Naive thymus-derived CD8-positive, alpha-beta T cell (primary cell): ENCODE measurements at regions not wholly inside any gene's neighbourhood (a gene's known extent, or its start where the extent isn't known, plus 50 kb on each side); places are given as distances from the start of the nearest gene placed in this dataset.

ENCODE experiments used
- ATAC-seq, 2 donors: fragments of 150-1000 bp; cut with Tn5 transposase in 1 of 2; sonication (Bioruptor Pico), chemical (Tn5 transposase) in 1 of 2; 1 replicate in 1 of 2; 2 replicates in 1 of 2; pipeline ENCODE4 v1.10.0; 2021; ENCODE audit warnings: mild to moderate bottlenecking in 2 of 2, moderate library complexity in 2 of 2
- POLR2A ChIA-PET: fragments of 350-600 bp; sonication (Branson Sonifier 250); formaldehyde crosslinking; loops from one replicate; lab custom pipeline; 2021; ENCODE audit warnings: antibody characterized with exemption; lab: Charles Lee
- DNase-seq, 10 donors: peaks; one replicate each; pipeline versions ENCODE4 v3.0.0 to v3.0.0-alpha.2; 2020 to 2022
- H3K27ac Mint-ChIP-seq, 10 donors: one replicate each; pipeline ENCODE4 v1.8.0; 2020 to 2022; ENCODE audit warnings: mild to moderate bottlenecking in 10 of 10, mixed read lengths in 10 of 10, moderate library complexity in 4 of 10, inconsistent platforms in 1 of 10
- H3K27me3 Mint-ChIP-seq, 5 donors: one replicate each; pipeline ENCODE4 v1.8.0; 2021 to 2022; ENCODE audit warnings: mixed read lengths in 5 of 5
- H3K36me3 Mint-ChIP-seq, 3 donors: one replicate each; pipeline ENCODE4 v1.8.0; 2020 to 2022; ENCODE audit warnings: mixed read lengths in 3 of 3, mild to moderate bottlenecking in 2 of 3, inconsistent platforms in 1 of 3
- H3K4me1 Mint-ChIP-seq, 4 donors: one replicate each; pipeline ENCODE4 v1.8.0; 2021 to 2022; ENCODE audit warnings: mixed read lengths in 4 of 4
- H3K4me3 Mint-ChIP-seq, 10 donors: one replicate each; pipeline ENCODE4 v1.8.0; 2020 to 2022; ENCODE audit warnings: mild to moderate bottlenecking in 10 of 10, mixed read lengths in 10 of 10, moderate library complexity in 6 of 10, inconsistent platforms in 1 of 10
- H3K9me3 Mint-ChIP-seq, 9 donors: one replicate each; pipeline ENCODE4 v1.8.0; 2020 to 2022; ENCODE audit warnings: mixed read lengths in 9 of 9, mild to moderate bottlenecking in 3 of 9, inconsistent platforms in 1 of 9, moderate library complexity in 1 of 9

- peaks cover 3 to 18% (median 12%) of the 10 kb centered on the region in 5 donors for H3K27me3 Mint-ChIP-seq
- ATAC-seq (no peak), DNase-seq (no peak)
- POLR2A ChIA-PET: no interaction called here
- no peak overlapping the region for H3K27ac Mint-ChIP-seq
- peaks cover 0 to 3% (median 1%) of the 10 kb centered on the region in 4 donors for H3K4me1 Mint-ChIP-seq
- H3K4me3 Mint-ChIP-seq: no peak overlapping the region
- H3K9me3 Mint-ChIP-seq: peaks cover 0 to 30% (median 4%) of the 10 kb centered on the region in 9 donors
- peaks cover 0 to 4% (median 0%) of the 10 kb centered on the region in 3 donors for H3K36me3 Mint-ChIP-seq
These were observed 340.7 kb upstream of the AUTS2 start for GRCh38 chr7:69257592-69257991.

GRCh38 chr7:69259445-69259844 is 338.8 kb upstream of the AUTS2 start:
- peaks cover 0 to 18% (median 10%) of the 10 kb centered on the region in 5 donors for H3K27me3 Mint-ChIP-seq
- peaks cover 0 to 20% (median 4%) of the 10 kb centered on the region in 9 donors for H3K9me3 Mint-ChIP-seq
- no peak overlapping the region for H3K27ac Mint-ChIP-seq
- H3K4me3 Mint-ChIP-seq: no peak overlapping the region
- POLR2A ChIA-PET: no interaction called here
- ATAC-seq (no peak), DNase-seq (no peak)
- no peaks in the 10 kb centered on the region for H3K36me3 Mint-ChIP-seq
- H3K4me1 Mint-ChIP-seq: peaks cover 0 to 3% (median 1%) of the 10 kb centered on the region in 4 donors

GRCh38 chr7:69260023-69260422 is 338.3 kb upstream of the AUTS2 start:
- POLR2A ChIA-PET: no interaction called here
- Mint-ChIP-seq H3K4me3 (no peak overlapping the region), H3K4me1 (peaks cover 0 to 3% (median 1%) of the 10 kb centered on the region in 4 donors)

GRCh38 chr7:69263550-69263949 is 334.7 kb upstream of the AUTS2 start:
- H3K27ac Mint-ChIP-seq: no peak overlapping the region
- ATAC-seq: no peak
- H3K36me3 Mint-ChIP-seq: no peaks in the 10 kb centered on the region
- no peak overlapping the region for H3K4me3 Mint-ChIP-seq
- peaks cover 0 to 6% (median under 1%) of the 10 kb centered on the region in 5 donors for H3K27me3 Mint-ChIP-seq
- peaks cover 0 to 3% (median 0%) of the 10 kb centered on the region in 9 donors for H3K9me3 Mint-ChIP-seq
- POLR2A ChIA-PET: no interaction called here
- peaks cover 0 to 2% (median 0%) of the 10 kb centered on the region in 4 donors for H3K4me1 Mint-ChIP-seq
- DNase-seq: no peak

More at GRCh38 chr7:69260023-69260422, 338.3 kb upstream of the AUTS2 start:
- peaks cover 0 to 14% (median 9%) of the 10 kb centered on the region in 5 donors for H3K27me3 Mint-ChIP-seq
- no peak for DNase-seq
- no peak for ATAC-seq
- no peak overlapping the region for H3K27ac Mint-ChIP-seq
- H3K36me3 Mint-ChIP-seq: no peaks in the 10 kb centered on the region
- H3K9me3 Mint-ChIP-seq: peaks cover 0 to 15% (median 4%) of the 10 kb centered on the region in 9 donors

GRCh38 chr7:69269806-69270205 is 328.5 kb upstream of the AUTS2 start:
- H3K4me3 Mint-ChIP-seq: no peak overlapping the region
- no peak for ATAC-seq
- H3K9me3 Mint-ChIP-seq: peaks cover 0 to 6% (median 0%) of the 10 kb centered on the region in 9 donors
- DNase-seq: no peak
- H3K27ac Mint-ChIP-seq: no peak overlapping the region
- H3K36me3 Mint-ChIP-seq: no peaks in the 10 kb centered on the region
- POLR2A ChIA-PET: no interaction called here
- peaks cover 0 to 2% (median 0%) of the 10 kb centered on the region in 4 donors for H3K4me1 Mint-ChIP-seq
- H3K27me3 Mint-ChIP-seq: peaks cover 0 to 8% (median 2%) of the 10 kb centered on the region in 5 donors

GRCh38 chr7:69272101-69272500 is 326.2 kb upstream of the AUTS2 start:
- H3K27ac Mint-ChIP-seq: no peak overlapping the region
- H3K9me3 Mint-ChIP-seq: peaks cover 0 to 6% (median 0%) of the 10 kb centered on the region in 9 donors
- no peak for DNase-seq
- H3K36me3 Mint-ChIP-seq: no peaks in the 10 kb centered on the region
- POLR2A ChIA-PET: no interaction called here
- H3K27me3 Mint-ChIP-seq: peaks cover 0 to 8% (median 2%) of the 10 kb centered on the region in 5 donors
- no peak overlapping the region for H3K4me3 Mint-ChIP-seq
- no peak for ATAC-seq
- peaks cover 0 to 2% (median 0%) of the 10 kb centered on the region in 4 donors for H3K4me1 Mint-ChIP-seq

- no peak for ATAC-seq
- Mint-ChIP-seq H3K4me3 (no peak overlapping the region), H3K4me1 (peaks cover 0 to 2% (median 0%) of the 10 kb centered on the region in 4 donors), H3K27ac (no peak overlapping the region), H3K9me3 (peaks cover 0 to 23% (median 2%) of the 10 kb centered on the region in 9 donors), H3K27me3 (peaks cover 0 to 2% (median 0%) of the 10 kb centered on the region in 5 donors), H3K36me3 (no peaks in the 10 kb centered on the region)
- POLR2A ChIA-PET: no interaction called here
- DNase-seq: no peak
These were observed 322.1 kb upstream of the AUTS2 start for GRCh38 chr7:69276011-69276729.

- POLR2A ChIA-PET: no interaction called here
- Mint-ChIP-seq H3K27ac (no peak overlapping the region), H3K27me3 (peaks cover 0 to 3% (median 1%) of the 10 kb centered on the region in 5 donors), H3K36me3 (no peaks in the 10 kb centered on the region), H3K4me3 (no peak overlapping the region), H3K4me1 (peaks cover 0 to 2% (median 0%) of the 10 kb centered on the region in 4 donors), H3K9me3 (peaks cover 0 to 23% (median 4%) of the 10 kb centered on the region in 9 donors)
- ATAC-seq (no peak), DNase-seq (no peak)
These were observed 320.9 kb upstream of the AUTS2 start for GRCh38 chr7:69277366-69277765.

GRCh38 chr7:69282946-69283345 is 315.3 kb upstream of the AUTS2 start:
- H3K9me3 Mint-ChIP-seq: peaks cover 0 to 34% (median 4%) of the 10 kb centered on the region in 9 donors
- no peak overlapping the region for H3K4me3 Mint-ChIP-seq
- ATAC-seq (no peak), DNase-seq (no peak)
- H3K4me1 Mint-ChIP-seq: peaks cover 0 to 2% (median 0%) of the 10 kb centered on the region in 4 donors
- H3K36me3 Mint-ChIP-seq: peaks cover 0 to 3% (median 0%) of the 10 kb centered on the region in 3 donors
- H3K27ac Mint-ChIP-seq: no peak overlapping the region
- peaks cover 0 to 13% (median 4%) of the 10 kb centered on the region in 5 donors for H3K27me3 Mint-ChIP-seq
- POLR2A ChIA-PET: no interaction called here

GRCh38 chr7:69283421-69283820 is 314.9 kb upstream of the AUTS2 start:
- POLR2A ChIA-PET: no interaction called here
- no peaks in the 10 kb centered on the region for H3K4me1 Mint-ChIP-seq
- H3K4me3 Mint-ChIP-seq: no peak overlapping the region
- ATAC-seq: no peak
- DNase-seq: no peak
- H3K27me3 Mint-ChIP-seq: peaks cover 0 to 13% (median 4%) of the 10 kb centered on the region in 5 donors
- peaks cover 0 to 3% (median 0%) of the 10 kb centered on the region in 3 donors for H3K36me3 Mint-ChIP-seq
- peaks cover 0 to 30% (median 2%) of the 10 kb centered on the region in 9 donors for H3K9me3 Mint-ChIP-seq
- H3K27ac Mint-ChIP-seq: no peak overlapping the region

GRCh38 chr7:69285854-69286253 is 312.4 kb upstream of the AUTS2 start:
- no peak for DNase-seq
- ATAC-seq: no peak
- POLR2A ChIA-PET: no interaction called here
- Mint-ChIP-seq H3K36me3 (peaks cover 0 to 3% (median 0%) of the 10 kb centered on the region in 3 donors), H3K4me3 (no peak overlapping the region), H3K27me3 (peaks cover 0 to 13% (median 4%) of the 10 kb centered on the region in 5 donors), H3K27ac (no peak overlapping the region), H3K9me3 (peaks cover 0 to 15% (median 2%) of the 10 kb centered on the region in 9 donors), H3K4me1 (no peaks in the 10 kb centered on the region)

- DNase-seq (no peak), ATAC-seq (no peak)
- H3K27ac Mint-ChIP-seq: no peak overlapping the region
- no peaks in the 10 kb centered on the region for H3K4me1 Mint-ChIP-seq
- peaks cover 0 to 14% (median 5%) of the 10 kb centered on the region in 9 donors for H3K9me3 Mint-ChIP-seq
- peaks cover 0 to 8% (median 4%) of the 10 kb centered on the region in 5 donors for H3K27me3 Mint-ChIP-seq
- POLR2A ChIA-PET: no interaction called here
- H3K36me3 Mint-ChIP-seq: peaks cover 0 to 5% (median 0%) of the 10 kb centered on the region in 3 donors
- no peak overlapping the region for H3K4me3 Mint-ChIP-seq
These were observed 302.3 kb upstream of the AUTS2 start for GRCh38 chr7:69295977-69296376.

- POLR2A ChIA-PET: no interaction called here
- peaks cover 0 to 14% (median 7%) of the 10 kb centered on the region in 9 donors for H3K9me3 Mint-ChIP-seq
- H3K4me1 Mint-ChIP-seq: no peaks in the 10 kb centered on the region
- ATAC-seq (no peak), DNase-seq (no peak)
- peaks cover 0 to 9% (median 5%) of the 10 kb centered on the region in 3 donors for H3K36me3 Mint-ChIP-seq
- H3K4me3 Mint-ChIP-seq: no peak overlapping the region
- H3K27me3 Mint-ChIP-seq: peaks cover 2 to 8% (median 5%) of the 10 kb centered on the region in 5 donors
- H3K27ac Mint-ChIP-seq: no peak overlapping the region
These were observed 297.0 kb upstream of the AUTS2 start for GRCh38 chr7:69301253-69301652.
